Putamen (tissue), 1 donor: ENCODE measurements at regions not wholly inside any gene's neighbourhood (a gene's known extent, or its start where the extent isn't known, plus 50 kb on each side); places are given as distances from the start of the nearest gene placed in this dataset.

Source experiments
- DNase-seq: peaks from one replicate; pipeline ENCODE4 v3.0.0-alpha.2; 2016; ENCODE audit warnings: low spot score

DNA sequence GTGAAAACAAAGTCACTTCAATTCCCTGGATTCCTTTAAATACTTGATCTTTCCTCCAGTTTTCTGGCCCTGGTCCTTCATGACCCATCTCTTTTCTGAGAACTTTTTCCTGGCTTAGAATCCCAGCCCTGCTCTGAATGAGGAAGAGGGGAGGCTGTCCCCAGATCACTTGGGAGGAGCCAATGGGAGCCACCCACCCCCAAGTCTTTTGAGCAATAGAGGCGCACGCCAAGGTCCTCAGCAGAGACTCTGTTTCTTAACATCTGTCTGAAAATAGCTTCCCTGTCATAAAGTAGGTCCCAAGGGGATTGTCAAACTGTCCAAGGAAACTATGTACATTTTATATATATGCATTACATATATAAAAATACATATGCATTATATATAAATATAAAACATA is 126.8 kb downstream of the ADRA2A start:
- no peak for DNase-seq

DNA sequence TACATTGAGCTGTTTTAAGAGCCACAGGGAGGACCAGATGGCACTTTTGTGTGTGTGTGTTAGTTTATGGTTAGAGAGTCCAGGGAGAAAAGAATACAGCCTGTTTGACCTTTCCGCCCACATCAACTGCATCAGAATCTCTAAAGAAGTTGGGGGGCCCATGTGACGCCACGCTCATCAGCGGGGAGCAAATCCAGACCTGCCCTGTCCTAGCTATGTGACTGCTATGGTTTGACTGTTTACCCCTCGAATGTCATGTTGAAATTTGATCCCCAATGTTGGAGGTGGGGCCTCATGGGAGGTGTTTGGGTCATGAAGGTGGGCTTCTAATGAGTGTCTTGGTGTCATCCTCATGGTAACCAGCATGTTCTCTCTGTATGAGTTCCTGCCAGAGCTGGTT is 128.0 kb downstream of the ADRA2A start:
- no peak for DNase-seq

DNA sequence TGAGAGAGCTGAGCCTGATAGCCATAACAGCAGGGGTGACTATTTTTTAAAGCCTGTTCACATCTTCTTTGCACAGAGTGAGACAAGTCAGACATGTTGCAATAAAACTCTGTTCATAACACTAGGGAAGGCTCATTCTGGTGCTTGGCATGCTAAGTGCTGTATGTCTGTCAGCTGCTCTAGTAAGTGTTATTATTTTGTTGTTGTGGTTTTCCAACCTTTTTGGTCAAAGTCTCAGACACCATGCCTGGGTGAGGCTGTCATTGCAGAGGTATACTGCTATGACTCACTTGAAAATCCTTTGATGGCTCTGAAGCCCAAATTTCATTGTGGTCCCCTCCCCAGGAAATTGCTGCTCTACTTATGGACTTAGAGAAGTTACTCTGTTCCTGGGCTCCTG is 129.7 kb downstream of the ADRA2A start:
- DNase-seq, result no peak

DNA sequence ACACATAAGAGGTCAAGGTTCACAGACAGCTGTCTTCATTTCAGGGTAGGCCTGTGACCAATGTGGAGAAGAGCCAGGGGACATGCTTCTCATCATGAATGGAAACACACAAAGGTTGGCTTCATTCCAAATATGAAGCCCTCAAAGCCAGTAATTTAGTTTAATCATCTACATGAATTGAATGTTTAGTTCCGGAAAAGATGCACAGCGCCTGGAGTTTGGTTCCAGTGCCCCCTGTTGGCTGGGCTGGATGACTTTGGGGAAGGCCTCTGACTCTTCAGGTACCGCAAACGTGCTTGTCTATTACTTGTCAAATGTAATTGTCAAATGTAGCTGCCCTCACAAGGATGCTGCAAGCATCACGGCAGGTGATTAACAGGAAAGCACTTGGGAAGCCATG is 130.7 kb downstream of the ADRA2A start:
- DNase-seq, result no peak

DNA sequence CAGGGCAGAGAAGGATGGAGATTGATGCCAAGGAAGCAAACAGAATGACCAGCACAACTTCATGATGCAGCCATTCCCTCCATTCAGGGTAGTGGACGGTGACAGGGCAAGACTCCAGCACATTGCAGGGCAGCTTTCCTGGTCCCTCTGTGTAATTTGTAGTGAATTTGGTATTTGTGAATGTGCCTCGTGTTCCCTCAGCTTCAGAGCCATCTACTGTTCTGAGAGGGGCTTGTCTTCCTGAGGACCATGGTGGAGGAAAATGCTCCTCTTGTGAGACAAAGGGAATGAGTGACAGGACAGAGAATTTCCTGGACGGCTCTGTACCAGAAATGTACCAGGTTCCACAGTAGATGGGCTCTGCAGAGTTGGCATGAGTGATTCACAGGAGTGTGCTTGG is 132.1 kb downstream of the ADRA2A start:
- DNase-seq, result no peak

DNA sequence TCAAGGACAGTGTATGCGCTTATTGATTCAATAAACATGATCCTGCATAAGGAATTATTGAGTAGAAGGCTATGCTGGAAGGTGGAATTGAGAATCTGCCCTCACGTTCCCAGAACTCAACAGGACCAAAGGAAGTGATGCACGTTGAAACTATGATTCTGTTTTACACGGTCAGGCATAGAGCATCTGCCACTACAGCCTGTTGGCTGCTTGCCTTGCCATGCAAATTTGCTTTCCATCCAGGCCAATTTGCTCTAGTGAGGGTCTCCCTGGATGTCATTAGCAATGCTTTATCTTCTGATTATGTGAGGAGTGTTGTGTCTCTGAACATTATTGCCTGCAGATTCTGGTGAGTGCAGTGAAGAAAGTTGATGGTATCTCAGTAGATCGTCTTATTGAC is 132.9 kb downstream of the ADRA2A start:
- DNase-seq, result no peak

DNA sequence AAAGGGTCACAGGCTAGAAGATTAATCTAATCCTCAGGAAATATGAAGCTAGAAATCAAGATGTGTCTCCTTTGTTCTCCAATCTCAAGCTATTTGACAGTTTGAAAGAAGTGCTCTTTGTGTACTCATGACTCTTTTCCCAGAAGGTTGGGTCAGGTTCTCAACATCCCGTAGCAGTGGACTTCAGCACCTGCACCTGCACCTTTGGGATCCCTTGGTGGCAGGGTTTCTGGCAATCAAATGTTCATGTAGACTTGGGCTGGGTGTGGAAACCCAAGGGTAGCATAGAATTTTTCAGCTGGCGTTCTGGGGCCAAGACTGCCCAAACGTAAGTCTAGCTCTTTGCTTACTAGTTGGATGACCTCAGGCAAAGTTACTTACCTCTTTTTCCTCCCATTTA is 134.4 kb downstream of the ADRA2A start:
- no peak for DNase-seq

DNA sequence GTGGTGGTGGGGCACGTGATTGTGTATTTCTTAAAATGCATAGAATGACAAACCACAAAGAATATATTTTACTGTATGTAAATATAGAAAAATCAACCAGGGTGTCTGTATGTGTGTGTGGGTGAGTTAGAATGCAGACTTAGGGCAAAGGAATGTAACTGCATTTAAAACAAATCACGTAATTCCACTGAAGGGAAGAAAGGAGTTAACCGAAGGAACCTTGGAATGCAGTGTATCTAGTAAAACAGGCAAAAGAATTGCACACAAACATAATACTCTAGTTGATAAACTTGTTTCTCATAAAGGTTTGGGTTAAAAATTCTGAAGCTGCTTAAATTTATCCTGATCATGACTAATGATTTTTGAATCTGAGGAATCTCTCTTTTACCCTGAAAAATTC is 134.9 kb downstream of the ADRA2A start:
- DNase-seq, result no peak

DNA sequence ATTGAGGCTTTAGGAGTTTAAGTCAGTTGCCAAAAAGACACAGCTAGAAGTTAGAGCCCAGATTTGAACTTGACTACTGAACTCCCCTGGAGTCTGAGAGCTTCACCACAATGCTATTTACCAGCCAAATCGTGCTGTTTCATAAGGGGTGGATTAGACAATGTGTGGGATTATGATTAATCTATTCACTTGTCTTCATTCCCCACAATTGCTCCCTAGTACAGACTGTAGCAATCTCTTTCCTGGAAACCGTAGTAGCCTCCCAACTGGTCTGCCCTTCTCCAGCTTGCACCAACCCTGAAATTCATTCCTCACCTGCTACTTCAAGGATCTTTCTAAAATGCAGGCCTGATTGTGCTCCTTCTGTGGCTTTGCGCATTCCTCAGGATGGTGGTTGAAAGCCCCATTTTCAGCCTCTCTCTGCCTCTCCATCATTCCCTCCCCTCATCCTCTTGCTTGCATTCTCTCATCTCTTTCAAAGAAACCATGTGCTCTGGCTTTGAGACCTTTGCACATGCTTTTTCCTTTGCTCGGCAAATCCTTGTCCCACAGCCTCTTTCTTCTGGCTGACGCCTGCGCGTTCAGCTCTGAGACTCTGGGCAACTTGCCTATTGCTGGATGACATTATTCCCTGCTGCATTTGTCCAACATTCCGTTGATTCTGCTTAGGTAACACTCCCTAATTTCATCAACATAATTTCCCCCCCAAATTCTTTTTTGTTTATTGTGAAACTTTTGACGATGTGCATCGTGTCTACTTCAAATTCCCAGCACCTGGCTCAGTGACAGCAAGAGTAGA is 145.1 kb downstream of the ADRA2A start:
- no peak for DNase-seq

DNA sequence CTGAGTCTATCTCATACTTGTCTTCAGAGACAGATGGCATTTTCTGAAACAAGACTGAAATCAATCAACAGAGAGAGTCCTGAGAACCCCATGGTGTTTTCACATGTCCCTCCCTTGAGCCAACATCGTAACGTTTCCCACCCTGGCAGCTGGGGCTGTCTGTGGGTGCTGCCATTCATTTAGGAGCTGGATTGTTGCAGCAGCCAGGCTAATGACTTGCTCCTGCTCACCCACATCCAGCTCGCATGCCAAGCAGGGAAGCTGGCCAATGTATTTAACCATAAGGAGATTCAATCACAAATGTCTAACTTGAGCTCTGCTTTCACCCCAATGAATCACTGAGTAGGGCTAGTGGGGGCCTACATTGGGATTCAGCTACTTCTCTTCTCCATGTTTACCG is 146.1 kb downstream of the ADRA2A start:
- DNase-seq, result no peak

DNA sequence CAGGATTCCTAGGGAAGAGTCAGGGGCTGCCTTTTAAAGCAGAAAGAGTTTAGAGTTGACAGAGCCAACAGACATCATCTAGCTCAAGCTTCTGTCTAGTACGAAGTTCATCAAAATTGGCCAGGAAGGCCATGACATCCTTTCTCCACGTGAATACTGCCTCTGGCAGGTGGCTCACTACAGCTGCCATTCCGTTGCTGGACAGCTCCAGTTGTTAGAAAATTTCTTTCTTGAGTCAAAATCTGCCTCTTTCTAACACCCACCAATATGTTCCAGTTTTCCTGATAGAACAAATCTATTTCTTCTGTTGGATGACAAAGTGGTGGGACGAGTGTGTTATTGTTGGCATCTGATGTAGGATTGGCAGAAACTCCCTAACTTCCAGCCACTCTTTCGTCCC is 154.9 kb downstream of the ADRA2A start:
- no peak for DNase-seq

DNA sequence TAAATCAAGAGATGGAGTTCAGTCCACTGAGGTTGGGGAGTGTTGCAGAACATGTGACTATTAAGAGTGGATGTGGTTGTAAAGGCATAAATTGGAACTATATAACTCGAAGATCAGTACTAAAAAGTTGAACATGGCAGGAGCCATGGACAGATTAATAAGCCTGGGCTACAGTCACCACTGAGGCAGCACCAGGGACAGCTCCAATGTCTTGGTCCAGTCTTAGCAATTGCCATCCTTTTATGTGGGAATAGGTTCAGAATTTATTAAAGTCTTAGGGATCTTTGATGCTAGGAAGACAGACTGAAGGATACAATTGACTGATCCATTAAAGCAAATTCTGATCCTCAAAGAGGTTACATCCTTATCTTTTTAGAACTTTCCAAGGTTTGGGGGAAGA is 156.6 kb downstream of the ADRA2A start:
- no peak for DNase-seq

DNA sequence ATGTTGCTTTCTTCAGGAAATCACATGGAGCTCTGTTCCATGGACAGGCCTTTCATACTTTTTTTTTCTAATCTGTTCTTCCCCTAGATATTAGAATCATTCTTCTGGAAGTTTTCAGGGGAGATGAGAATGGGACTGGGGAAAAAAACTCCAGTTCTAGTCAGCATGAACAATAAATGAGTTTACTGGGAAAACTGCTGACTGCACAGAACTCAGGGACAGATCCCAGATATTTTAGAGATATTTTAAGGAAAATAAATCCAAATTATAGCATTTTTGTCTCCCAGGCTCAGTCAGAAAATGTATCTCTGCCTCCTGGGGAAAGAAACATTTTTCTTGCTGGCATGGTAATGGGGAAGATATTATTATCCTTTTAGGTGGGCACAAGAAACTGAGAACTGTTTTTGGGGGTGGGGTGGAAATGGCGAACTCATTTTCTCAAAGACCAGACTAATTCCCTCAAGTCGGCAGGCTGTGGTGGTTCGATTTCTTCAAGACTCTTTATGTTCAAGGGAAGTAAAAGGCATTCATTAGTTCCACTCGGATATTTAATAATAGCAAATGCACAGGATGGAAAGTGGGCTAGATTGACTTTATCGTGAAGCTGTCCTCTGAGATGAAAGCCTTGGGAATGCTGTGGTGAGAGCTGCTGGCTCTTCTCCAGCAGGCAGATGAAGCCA is 157.5 kb downstream of the ADRA2A start:
- DNase-seq, result no peak

DNA sequence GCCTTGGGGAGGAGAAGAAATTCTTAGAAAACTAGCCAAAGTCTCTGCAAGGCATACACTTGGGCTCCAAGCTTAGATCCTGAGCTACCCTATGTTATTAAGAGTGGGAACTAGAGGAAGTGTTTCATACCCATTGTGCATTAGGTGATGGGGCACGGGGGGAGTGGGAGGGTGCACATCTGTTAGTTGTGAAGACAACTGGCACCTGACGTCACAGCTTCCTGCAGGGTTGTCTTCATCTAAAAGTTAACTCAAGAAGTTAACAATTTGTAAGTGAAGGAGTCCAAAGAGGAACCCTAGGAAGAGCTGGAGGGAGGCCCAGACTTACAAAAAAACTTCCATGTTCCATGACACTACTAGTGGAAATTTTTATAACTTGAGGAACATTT is 158.1 kb downstream of the ADRA2A start:
- no peak for DNase-seq

DNA sequence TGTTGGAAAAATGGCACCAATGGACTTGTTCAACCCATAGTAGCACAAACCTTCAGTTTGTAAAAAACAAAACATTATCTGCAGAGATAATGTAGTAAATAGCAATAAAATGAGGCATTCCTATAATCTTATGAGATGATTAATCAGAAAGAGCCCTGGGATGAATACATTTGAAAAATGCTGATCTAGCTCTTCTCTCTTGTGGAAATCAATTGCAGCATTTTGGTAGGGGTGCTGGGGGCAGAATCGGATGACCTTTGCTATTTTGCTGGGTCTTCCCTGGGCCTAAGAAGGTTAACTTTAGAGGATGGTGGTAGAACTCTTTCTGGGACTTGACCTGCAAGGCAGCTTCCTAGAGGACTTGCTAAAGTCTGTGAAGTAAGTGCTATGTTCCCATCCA is 163.5 kb downstream of the ADRA2A start:
- DNase-seq, result no peak

DNA sequence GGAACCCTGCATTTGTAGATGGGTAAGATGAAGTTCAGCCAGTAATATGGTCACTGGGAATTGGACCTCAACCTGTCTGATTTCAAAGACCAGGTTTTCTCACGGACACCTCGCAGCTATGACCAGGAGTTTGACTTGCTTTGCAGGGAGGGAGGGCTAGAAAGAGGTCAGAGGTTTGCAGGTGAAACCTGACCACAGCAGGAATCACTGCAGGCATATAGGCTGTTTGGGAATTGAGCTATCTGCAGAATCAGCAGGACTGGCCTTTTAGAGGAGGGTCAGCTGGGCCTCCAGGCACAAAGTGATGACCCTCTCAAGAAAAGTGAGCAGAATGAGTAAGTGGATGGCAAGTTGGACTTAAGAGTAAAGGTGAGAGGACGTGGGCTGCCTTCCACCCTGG is 166.3 kb downstream of the ADRA2A start:
- DNase-seq, result no peak

DNA sequence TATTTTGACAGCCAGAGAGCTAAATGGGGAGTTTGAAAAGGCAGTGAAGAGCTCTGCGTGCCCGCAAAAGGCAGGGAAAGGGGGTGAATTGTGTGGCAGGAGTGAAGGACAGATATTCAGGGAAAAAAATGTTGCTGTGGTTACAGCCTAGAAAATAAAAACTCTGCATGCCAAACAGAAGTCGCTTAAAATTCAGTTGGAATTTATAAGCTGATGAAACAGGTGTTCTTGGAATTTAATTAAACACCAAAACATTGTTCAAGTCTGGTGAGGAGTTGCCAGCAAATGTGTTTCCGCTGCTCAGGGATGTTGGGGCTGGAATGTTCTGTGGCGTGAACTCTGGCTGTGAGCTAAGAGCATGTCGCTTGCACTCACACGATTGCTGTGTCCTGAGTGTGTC is 169.3 kb downstream of the ADRA2A start:
- DNase-seq, result no peak

DNA sequence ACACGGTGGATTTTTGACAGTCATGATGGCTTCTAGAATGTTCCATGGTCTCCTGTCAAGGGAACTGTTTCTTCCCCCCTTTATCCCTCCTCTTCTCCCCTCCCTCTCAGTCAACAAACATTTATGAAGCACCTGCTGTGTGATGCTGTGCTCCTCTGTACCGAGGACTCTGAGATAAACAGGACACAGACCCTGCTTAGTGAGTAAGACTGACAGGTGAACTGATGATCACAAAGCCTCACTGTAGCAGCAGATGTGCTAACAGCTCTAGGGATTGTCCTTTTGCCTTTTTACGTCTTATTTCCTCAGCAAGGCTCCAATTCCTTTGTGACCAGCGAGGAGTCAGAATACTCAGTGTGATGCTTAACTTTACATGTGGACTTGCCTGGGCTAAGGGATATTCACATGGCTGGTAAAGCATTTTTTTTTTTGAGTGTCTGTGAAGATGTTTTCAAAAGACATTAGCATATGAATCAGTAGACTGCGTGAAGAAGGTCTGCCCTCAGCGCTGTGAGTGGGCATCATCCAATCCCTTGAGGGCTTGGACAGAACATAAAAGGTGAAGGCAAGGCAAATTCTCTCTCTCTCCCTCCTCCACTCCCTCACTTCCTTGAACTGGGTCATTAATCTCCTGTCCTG is 170.1 kb downstream of the ADRA2A start:
- no peak for DNase-seq

DNA sequence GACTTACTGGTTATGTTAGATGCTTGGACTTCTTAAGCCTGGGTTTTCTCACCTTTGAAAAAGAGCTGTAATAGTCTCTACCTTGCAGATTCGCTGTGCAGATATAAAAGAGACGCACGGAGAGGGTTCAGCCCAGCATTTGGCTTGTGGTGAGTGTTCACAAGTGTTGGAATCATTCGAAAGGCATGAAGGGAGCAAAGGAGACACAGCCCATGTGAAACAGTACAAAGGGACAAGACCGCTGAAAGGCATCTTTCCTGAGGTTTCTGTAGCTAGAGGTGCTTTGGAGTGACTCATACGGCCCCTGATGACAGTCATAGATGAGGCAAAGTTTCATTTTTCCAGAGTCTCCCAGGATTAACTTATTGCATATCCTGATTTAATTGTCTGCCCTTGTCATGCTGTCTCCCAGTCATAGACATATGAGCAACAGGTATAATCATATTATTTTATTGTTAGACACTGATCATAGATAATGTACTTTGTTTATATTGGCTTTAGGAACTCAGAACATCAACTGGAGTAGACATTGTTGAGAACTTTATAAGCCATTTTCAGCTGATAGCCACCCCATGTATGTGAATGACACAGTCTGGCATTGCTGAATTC is 171.1 kb downstream of the ADRA2A start:
- DNase-seq, result no peak

DNA sequence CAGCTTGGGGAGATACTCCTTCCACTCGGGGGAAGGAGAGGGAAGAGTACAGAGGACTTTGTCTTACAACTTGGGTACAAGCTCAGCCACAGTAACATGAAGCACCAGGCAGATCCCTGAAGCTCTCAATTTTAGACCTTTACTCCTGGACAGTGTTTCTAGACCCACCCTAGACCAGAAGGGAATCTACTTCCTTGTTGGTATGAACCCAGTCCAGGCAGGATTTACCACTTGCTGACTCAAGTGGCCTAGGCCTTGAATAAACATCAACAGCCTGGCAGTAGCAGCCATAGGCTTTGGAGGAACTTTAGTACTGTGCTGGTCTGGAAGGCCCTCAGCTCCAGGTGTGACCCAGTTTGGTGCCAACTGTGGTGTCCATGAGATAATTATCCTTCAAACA is 173.1 kb downstream of the ADRA2A start:
- DNase-seq, result no peak

DNA sequence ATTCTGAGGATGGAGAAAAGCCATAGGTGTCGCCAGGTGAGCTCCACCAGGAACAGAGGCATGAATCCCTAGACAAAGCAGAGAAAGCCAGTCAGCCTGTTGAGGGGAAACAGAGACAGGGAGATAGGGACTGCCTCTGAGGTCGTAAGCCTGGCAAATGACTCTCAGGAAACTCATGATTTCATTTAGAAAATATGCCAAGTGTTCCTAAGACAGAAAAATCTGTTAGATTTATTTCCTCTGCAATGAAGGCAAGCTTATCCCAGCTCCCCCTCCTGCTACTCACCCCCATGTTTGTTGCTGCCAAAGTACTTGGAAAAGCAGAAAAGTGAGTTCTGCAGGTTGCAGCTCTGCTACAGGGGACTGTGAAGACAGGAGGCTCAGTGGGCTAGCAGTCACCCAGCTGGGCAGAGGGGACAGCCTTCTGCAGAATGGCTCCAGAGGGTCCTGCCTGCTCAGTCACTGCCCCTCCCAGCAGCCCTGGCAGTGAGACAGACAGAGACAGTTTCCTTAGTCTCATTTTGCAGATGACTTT is 184.3 kb downstream of the ADRA2A start:
- no peak for DNase-seq

DNA sequence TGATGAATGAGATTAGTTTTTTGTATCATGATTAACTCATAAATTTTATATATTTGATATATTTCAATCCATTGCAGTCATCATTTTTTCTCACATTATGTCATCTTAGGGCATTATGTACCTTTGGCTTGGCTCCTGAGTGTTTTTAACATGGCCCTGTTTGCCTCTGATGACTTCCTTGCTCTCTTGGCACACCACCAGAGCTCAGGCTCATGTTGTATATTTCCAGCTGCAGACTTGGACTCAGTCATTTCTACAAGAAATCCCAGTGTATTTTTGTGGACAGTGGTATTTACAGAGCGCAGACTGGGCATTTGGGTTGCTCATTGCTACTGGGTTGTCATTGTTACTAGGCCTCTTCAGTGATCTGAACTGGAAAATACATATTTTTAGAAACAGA is 188.5 kb downstream of the ADRA2A start:
- no peak for DNase-seq

DNA sequence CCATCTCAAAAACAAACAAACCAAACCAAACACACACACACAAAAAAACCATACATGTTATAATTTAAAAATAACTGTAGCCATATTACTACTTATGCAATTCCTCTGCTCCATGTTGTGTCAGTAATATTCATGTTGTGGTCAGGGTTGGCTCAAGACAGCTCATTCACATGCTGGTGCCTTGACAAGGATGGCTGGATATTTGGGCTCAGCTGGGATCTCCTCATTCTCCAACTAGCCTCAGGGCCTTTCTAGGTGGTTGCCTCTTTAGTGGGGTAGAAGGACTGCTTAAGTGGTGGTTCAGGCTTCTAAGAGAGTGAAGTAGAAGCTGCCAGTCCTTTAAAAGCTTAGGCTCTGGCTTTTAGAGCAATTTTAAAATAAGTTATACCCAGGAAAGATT is 189.3 kb downstream of the ADRA2A start:
- DNase-seq, result no peak
